ENCODE measurements at regions not wholly inside any gene's neighbourhood (a gene's known extent, or its start where the extent isn't known, plus 50 kb on each side); places are given as distances from the start of the nearest gene placed in this dataset.

- Mint-ChIP-seq H3K4me3 (ENCODE audit: unreplicated experiment) (no peak overlapping the region), H3K27me3 (ENCODE audit: insufficient read depth, unreplicated experiment) (peaks cover 3% of the 10 kb centered on the region), H3K4me1 (ENCODE audit: low read depth, unreplicated experiment) (peaks cover 6% of the 10 kb centered on the region), H3K9me3 (ENCODE audit: unreplicated experiment) (peaks cover 18% of the 10 kb centered on the region), H3K36me3 (ENCODE audit: insufficient read depth, unreplicated experiment) (no peaks in the 10 kb centered on the region), H3K27ac (ENCODE audit: unreplicated experiment) (no peak overlapping the region)
- Histone ChIP-seq H3K4me1 (no peaks in the 10 kb centered on the region), H3K36me3 (ENCODE audit: control insufficient read depth, insufficient read depth, low read length) (no peaks in the 10 kb centered on the region), H3K4me3 (ENCODE audit: low read depth, low read length) (no peak overlapping the region), H3K27me3 (replicated peaks; ENCODE audit: control insufficient read depth, insufficient read depth, low read length) (no peaks in the 10 kb centered on the region), H3K9me3 (no peaks in the 10 kb centered on the region)
- ChIA-PET CTCF (no interaction called here), POLR2A (no interaction called here)
- no peak for TF ChIP-seq CTCF (IDR thresholded peaks at IDR 0.05; ENCODE audit: insufficient read depth in 1 of 2, low read depth in 1 of 2, low read length in 1 of 2, severe bottlenecking in 1 of 2, unreplicated experiment in 1 of 2)
- no TSS peak for BruUV-seq (replicated peaks)
- intact Hi-C loops (cut with micrococcal nuclease; ENCODE audit: unreplicated experiment) = no loop called here
- DNase-seq = no peak
Measured at GRCh38 chr6:163926642-163927041, 512.1 kb downstream of the QKI start.

DNA sequence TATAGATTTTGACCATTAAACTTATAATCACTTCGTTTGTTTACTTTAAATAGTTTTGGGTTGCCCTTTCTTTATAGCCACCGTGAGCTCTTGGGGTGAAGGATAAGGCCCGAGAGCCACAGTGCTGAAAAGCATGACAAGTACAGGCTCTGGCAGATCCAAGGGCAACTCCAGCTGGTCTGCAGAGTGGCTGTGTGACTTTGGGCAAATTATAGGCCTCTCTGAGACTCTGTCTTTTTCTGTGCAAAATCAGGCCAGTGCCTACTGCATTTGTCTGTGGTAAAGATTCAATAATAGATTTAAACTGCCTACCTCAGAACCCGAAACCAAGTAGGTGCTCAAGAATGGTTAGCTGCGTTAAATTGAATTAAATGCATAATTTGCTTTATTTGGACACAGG is 511.3 kb downstream of the QKI start:
- DNase-seq = no peak
- CTCF ChIA-PET = no interaction called here
- no peak overlapping the region for H3K27ac Mint-ChIP-seq (ENCODE audit: unreplicated experiment)
- no peaks in the 10 kb centered on the region for H3K36me3 ChIP-seq (ENCODE audit: control insufficient read depth, insufficient read depth, low read length)
- no peaks in the 10 kb centered on the region for H3K9me3 ChIP-seq
- POLR2A ChIA-PET = no interaction called here
- H3K27me3 ChIP-seq (replicated peaks; ENCODE audit: control insufficient read depth, insufficient read depth, low read length) = no peaks in the 10 kb centered on the region
- H3K9me3 Mint-ChIP-seq (ENCODE audit: unreplicated experiment) = peaks cover 18% of the 10 kb centered on the region
- no peaks in the 10 kb centered on the region for H3K36me3 Mint-ChIP-seq (ENCODE audit: insufficient read depth, unreplicated experiment)
- H3K4me3 ChIP-seq (ENCODE audit: low read depth, low read length) = no peak overlapping the region
- peaks cover 3% of the 10 kb centered on the region for H3K27me3 Mint-ChIP-seq (ENCODE audit: insufficient read depth, unreplicated experiment)
- BruUV-seq (replicated peaks) = no TSS peak
- H3K4me1 ChIP-seq = no peaks in the 10 kb centered on the region
- no peak for TF ChIP-seq CTCF (IDR thresholded peaks at IDR 0.05; ENCODE audit: insufficient read depth in 1 of 2, low read depth in 1 of 2, low read length in 1 of 2, severe bottlenecking in 1 of 2, unreplicated experiment in 1 of 2)
- H3K4me3 Mint-ChIP-seq (ENCODE audit: unreplicated experiment) = no peak overlapping the region
- intact Hi-C loops (cut with micrococcal nuclease; ENCODE audit: unreplicated experiment) = no loop called here
- H3K4me1 Mint-ChIP-seq (ENCODE audit: low read depth, unreplicated experiment) = peaks cover 6% of the 10 kb centered on the region

DNA sequence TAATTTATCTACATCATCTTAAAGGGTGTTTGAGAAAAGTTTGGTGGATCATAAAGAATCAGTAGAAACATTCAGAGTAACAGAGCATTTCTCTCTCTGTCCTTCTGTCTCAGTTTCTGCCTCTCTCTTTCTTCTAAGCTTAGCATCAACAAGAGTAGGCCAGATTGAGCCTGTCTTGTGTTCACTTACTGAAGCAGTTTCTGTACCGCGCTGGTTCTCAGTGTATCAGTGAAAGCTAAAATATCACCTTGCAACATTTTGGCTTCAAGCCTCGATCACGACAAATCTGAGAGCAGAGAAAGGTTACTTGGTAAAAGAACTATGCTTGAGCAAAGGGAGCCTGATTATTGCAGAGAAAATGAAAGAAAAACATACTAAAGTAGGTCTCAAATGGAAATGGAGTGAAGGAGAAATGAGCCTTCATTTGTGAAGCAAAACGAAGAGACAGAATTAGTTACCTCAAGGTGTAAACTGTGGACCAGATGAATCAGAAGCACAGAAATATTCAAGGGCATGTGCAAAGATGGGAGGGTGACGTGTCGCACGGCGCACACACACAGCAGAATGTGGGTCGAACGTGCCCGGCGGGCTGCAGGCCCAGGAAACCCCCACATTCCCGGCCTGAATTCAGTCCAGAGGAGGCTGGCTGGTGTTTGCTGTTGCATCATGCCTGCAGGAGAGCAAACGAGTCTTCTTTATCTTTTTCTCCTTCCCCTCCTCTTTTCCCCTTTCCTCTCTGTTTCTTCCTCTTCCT is 509.3 kb downstream of the QKI start:
- BruUV-seq (replicated peaks) = no TSS peak
- peaks cover 6% of the 10 kb centered on the region for H3K4me1 Mint-ChIP-seq (ENCODE audit: low read depth, unreplicated experiment)

More for the DNA sequence above, 509.3 kb downstream of the QKI start:
- CTCF ChIA-PET = no interaction called here
- no peak for TF ChIP-seq CTCF (IDR thresholded peaks at IDR 0.05; ENCODE audit: insufficient read depth in 1 of 2, low read depth in 1 of 2, low read length in 1 of 2, severe bottlenecking in 1 of 2, unreplicated experiment in 1 of 2)
- POLR2A ChIA-PET = no interaction called here
- Mint-ChIP-seq H3K4me3 (ENCODE audit: unreplicated experiment) (no peak overlapping the region), H3K27me3 (ENCODE audit: insufficient read depth, unreplicated experiment) (no peaks in the 10 kb centered on the region), H3K36me3 (ENCODE audit: insufficient read depth, unreplicated experiment) (no peaks in the 10 kb centered on the region), H3K27ac (ENCODE audit: unreplicated experiment) (no peak overlapping the region), H3K9me3 (ENCODE audit: unreplicated experiment) (peaks cover 9% of the 10 kb centered on the region)
- no peaks in the 10 kb centered on the region for H3K9me3 ChIP-seq
- peaks cover 13% of the 10 kb centered on the region; the same call in 1 of the 2 replicates for H3K4me1 ChIP-seq
- intact Hi-C loops (cut with micrococcal nuclease; ENCODE audit: unreplicated experiment) = no loop called here
- H3K4me3 ChIP-seq (ENCODE audit: low read depth, low read length) = no peak overlapping the region
- H3K36me3 ChIP-seq (ENCODE audit: control insufficient read depth, insufficient read depth, low read length) = no peaks in the 10 kb centered on the region
- no peaks in the 10 kb centered on the region for H3K27me3 ChIP-seq (replicated peaks; ENCODE audit: control insufficient read depth, insufficient read depth, low read length)
- no peak for DNase-seq

Data from Caco-2 (cell line).